SK-N-SH treated with all-trans-retinoic acid at 6 μM for 48 hours (cell line): ENCODE measurements at regions not wholly inside any gene's neighbourhood (a gene's known extent, or its start where the extent isn't known, plus 50 kb on each side); places are given as distances from the start of the nearest gene placed in this dataset.
"Not testable (repeated sequence)": the region's sequence is repeated elsewhere in the genome, so short reads cannot be mapped to it uniquely, and the experiment has no call there.

Source experiments
- ATAC-seq: fragments of 200-7000 bp; cut with Tn5 transposase; 3 replicates; pipeline ENCODE4 v1.9.1; 2020; ENCODE audit warnings: mild to moderate bottlenecking, moderate library complexity
- ARNTL ChIP-seq: fragments of 450-650 bp; formaldehyde crosslinking; IDR thresholded peaks from 2 replicates; pipeline ENCODE4 v1.5.0; 2020; ENCODE audit warnings: low read depth, mild to moderate bottlenecking, moderate library complexity, borderline replicate concordance
- CSDC2 ChIP-seq: fragments of 250-450 bp; sonication (Bioruptor Pico); IDR thresholded peaks from 2 replicates; pipeline ENCODE4 v1.5.0; 2020; ENCODE audit warnings: mild to moderate bottlenecking, moderate library complexity
- ESRRG ChIP-seq: fragments of 250-450 bp; sonication (Bioruptor Pico); IDR thresholded peaks from 2 replicates; pipeline ENCODE4 v1.6.1; 2021; ENCODE audit warnings: mild to moderate bottlenecking
- GLIS3 ChIP-seq: fragments of 250-450 bp; sonication (Bioruptor Pico); IDR thresholded peaks from 2 replicates; pipeline ENCODE4 v1.5.0; 2020; ENCODE audit warnings: mild to moderate bottlenecking, moderate library complexity
- ISL1 ChIP-seq: fragments of 250-450 bp; sonication (Bioruptor Pico); IDR thresholded peaks from 2 replicates; pipeline ENCODE4 v2.1.2; 2022; ENCODE audit warnings: mild to moderate bottlenecking, moderate library complexity
- OSR1 ChIP-seq: fragments of 250-450 bp; sonication (Bioruptor Pico); IDR thresholded peaks from 2 replicates; pipeline ENCODE4 v1.8.0; 2022; ENCODE audit warnings: moderate library complexity, mild to moderate bottlenecking, inconsistent platforms
- POU6F1 ChIP-seq: fragments of 250-450 bp; sonication (Bioruptor Pico); IDR thresholded peaks from 2 replicates; pipeline ENCODE4 v1.8.0; 2021; ENCODE audit warnings: low read depth, mild to moderate bottlenecking, moderate library complexity, borderline replicate concordance
- PPARA ChIP-seq: fragments of 250-450 bp; sonication (Bioruptor Pico); IDR thresholded peaks from 2 replicates; pipeline ENCODE4 v1.5.0; 2020; ENCODE audit warnings: mild to moderate bottlenecking, borderline replicate concordance
- SNAI2 ChIP-seq: fragments of 250-450 bp; sonication (Bioruptor Pico); IDR thresholded peaks from 2 replicates; pipeline ENCODE4 v1.5.0; 2020; ENCODE audit warnings: mild to moderate bottlenecking, moderate library complexity
- TCF4 ChIP-seq: fragments of 250-450 bp; sonication (Bioruptor Pico); IDR thresholded peaks from 2 replicates; pipeline ENCODE4 v1.8.0; 2021; ENCODE audit warnings: mild to moderate bottlenecking, moderate library complexity, borderline replicate concordance
- TSHZ2 ChIP-seq: fragments of 250-450 bp; sonication (Bioruptor Pico); IDR thresholded peaks from 2 replicates; pipeline ENCODE4 v1.5.0; 2020; ENCODE audit warnings: mild to moderate bottlenecking, moderate library complexity
- ZC3H10 ChIP-seq: fragments of 250-450 bp; sonication (Bioruptor Pico); IDR thresholded peaks from 2 replicates; pipeline ENCODE4 v1.5.1; 2021; ENCODE audit warnings: mild to moderate bottlenecking, moderate library complexity
- ZFP3 ChIP-seq: fragments of 250-450 bp; sonication (Bioruptor Pico); IDR thresholded peaks from 2 replicates; pipeline ENCODE4 v1.5.0; 2020; ENCODE audit warnings: mild to moderate bottlenecking, moderate library complexity
- ZFP30 ChIP-seq: fragments of 450-650 bp; formaldehyde crosslinking; IDR thresholded peaks from 2 replicates; pipeline ENCODE4 v1.5.0; 2022; ENCODE audit warnings: mild to moderate bottlenecking, moderate library complexity
- ZNF565 ChIP-seq: fragments of 450-650 bp; formaldehyde crosslinking; conservative IDR thresholded peaks from 2 replicates; pipeline ENCODE4 v1.5.0; 2020; ENCODE audit warnings: low read depth, mild to moderate bottlenecking, moderate library complexity
- ZNF70 ChIP-seq: fragments of 450-650 bp; formaldehyde crosslinking; IDR thresholded peaks from 2 replicates; pipeline ENCODE4 v1.5.0; 2020; ENCODE audit warnings: mild to moderate bottlenecking, moderate library complexity
- ZNF8 ChIP-seq: fragments of 450-650 bp; formaldehyde crosslinking; IDR thresholded peaks from 2 replicates; pipeline ENCODE4 v1.5.0; 2020; ENCODE audit warnings: mild to moderate bottlenecking, moderate library complexity
- TF ChIP-seq, protein P1 (sequence below): fragments of 250-450 bp; sonication (Bioruptor Pico); IDR thresholded peaks from 2 replicates; pipeline ENCODE4 v1.5.1; 2021; ENCODE audit warnings: mild to moderate bottlenecking, moderate library complexity
- TF ChIP-seq, protein P2 (sequence below): fragments of 250-450 bp; sonication (Bioruptor Pico); IDR thresholded peaks from 2 replicates; pipeline ENCODE4 v1.5.1; 2020; ENCODE audit warnings: low read depth, mild to moderate bottlenecking, moderate library complexity

GRCh38 chr5:116953251-116953930 lies 378.8 kb upstream of the SEMA6A start:
- ATAC-seq, result no peak
- TF ChIP-seq ZNF8 (CRISPR knock-in tag) (no peak), ZFP3 (CRISPR knock-in tag) (no peak), OSR1 (CRISPR knock-in tag) (no peak), ZNF565 (CRISPR knock-in tag) (no peak)

DNA sequence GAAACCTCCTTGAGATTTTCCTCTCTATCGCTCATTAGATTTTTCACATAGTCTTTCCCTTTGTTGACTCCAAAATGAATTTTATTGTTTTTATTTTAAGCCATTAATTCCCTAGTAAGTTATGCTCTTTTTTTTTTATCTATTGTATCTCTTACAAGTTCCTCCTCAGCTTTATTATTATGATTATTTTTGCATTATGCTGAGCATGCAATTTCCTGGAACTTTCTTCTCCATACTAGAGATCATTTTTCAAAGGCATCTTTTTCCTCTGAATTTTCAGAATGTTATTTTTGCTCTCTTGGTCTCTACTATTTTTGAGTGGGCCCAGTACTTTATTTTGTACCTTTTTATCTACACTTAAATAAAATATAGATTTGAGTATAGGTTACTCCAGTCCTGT lies 376.6 kb upstream of the SEMA6A start:
- no peak for ATAC-seq
- no peak for TF ChIP-seq ZC3H10
- TF ChIP-seq ISL1 (CRISPR knock-in tag), result no peak
- no peak for TF ChIP-seq PPARA (CRISPR knock-in tag)
- TF ChIP-seq, all 23 proteins: peak for 0

DNA sequence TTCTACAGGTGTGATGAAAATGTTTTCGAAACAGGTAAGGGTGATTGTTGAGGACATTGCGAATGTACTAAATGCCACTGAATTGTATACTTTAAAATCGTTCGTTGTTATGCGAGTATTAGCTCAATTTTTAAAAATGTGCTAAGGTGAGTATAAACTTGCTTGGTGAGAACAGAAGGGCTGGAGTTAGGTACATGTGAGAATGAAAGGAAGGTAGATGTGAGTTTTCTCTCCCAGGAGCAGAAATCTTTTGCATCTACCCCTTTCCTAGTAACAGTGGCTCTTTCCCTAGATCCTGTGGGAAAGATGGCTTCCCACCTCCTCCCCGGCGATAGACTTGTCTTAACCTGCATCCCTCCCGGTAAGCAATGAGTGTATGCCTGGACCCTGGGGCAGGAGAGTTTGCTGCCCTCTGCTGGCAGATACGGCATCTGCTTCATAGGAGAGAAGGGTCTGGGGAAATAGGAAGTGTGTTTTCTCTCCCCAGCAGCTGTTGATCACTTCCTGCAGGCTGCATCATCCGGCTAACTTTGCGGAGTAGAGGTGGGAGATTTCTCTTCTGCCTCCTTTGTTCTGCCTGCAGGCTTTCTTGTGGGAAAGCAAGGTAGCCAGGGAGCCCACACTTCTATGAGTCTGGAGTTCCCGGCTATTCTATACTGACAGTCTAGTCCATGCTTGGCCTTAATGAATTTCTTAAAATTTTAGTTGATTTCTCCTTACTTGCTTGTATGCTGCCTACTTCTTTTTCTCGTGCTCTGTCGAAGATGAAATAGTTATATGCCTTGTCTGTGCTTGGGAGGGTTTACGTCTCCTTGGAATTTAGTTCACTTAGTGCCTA lies 373.3 kb upstream of the SEMA6A start:
- ATAC-seq, result no peak
- TF ChIP-seq ZFP3 (CRISPR knock-in tag), result no peak

GRCh38 chr5:116945613-116946382 lies 371.2 kb upstream of the SEMA6A start:
- not testable (repeated sequence) for ATAC-seq

DNA sequence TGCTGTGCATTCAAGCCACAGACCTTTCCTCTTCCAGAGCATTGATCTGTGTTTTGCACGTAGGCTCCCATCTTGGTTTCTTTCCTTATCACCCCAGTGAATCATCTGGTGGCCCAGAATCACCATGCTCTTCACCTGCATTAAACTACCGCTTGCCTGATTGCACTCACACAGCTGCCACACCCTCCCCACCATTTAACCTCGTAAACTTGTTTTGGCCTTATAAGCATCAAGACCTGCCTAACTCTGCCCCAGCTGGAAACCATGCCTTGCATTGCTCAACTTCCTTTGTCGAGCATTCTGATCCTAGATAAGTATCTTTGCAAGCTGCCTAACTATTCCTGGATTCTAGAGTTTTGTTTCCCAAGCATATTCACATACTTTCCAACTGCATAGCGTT lies 369.6 kb upstream of the SEMA6A start:
- ATAC-seq, result no peak

GRCh38 chr5:116942622-116943021 lies 368.0 kb upstream of the SEMA6A start:
- no peak for TF ChIP-seq TCF4 (CRISPR knock-in tag)
- no peak for TF ChIP-seq ARNTL (CRISPR knock-in tag)
- TF ChIP-seq, protein P1, sequence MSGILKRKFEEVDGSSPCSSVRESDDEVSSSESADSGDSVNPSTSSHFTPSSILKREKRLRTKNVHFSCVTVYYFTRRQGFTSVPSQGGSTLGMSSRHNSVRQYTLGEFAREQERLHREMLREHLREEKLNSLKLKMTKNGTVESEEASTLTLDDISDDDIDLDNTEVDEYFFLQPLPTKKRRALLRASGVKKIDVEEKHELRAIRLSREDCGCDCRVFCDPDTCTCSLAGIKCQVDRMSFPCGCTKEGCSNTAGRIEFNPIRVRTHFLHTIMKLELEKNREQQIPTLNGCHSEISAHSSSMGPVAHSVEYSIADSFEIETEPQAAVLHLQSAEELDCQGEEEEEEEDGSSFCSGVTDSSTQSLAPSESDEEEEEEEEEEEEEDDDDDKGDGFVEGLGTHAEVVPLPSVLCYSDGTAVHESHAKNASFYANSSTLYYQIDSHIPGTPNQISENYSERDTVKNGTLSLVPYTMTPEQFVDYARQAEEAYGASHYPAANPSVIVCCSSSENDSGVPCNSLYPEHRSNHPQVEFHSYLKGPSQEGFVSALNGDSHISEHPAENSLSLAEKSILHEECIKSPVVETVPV (CRISPR knock-in tag), result no peak
- no peak for TF ChIP-seq ZNF565 (CRISPR knock-in tag)
- no peak for TF ChIP-seq CSDC2
- TF ChIP-seq GLIS3, result no peak
- no peak for TF ChIP-seq SNAI2 (CRISPR knock-in tag)
- no peak for TF ChIP-seq ESRRG (CRISPR knock-in tag)
- TF ChIP-seq, protein P2, sequence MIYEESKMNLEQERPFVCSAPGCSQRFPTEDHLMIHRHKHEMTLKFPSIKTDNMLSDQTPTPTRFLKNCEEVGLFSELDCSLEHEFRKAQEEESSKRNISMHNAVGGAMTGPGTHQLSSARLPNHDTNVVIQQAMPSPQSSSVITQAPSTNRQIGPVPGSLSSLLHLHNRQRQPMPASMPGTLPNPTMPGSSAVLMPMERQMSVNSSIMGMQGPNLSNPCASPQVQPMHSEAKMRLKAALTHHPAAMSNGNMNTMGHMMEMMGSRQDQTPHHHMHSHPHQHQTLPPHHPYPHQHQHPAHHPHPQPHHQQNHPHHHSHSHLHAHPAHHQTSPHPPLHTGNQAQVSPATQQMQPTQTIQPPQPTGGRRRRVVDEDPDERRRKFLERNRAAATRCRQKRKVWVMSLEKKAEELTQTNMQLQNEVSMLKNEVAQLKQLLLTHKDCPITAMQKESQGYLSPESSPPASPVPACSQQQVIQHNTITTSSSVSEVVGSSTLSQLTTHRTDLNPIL (CRISPR knock-in tag), result no peak
- no peak for TF ChIP-seq ZNF70 (CRISPR knock-in tag)
- TF ChIP-seq ZC3H10, result no peak
- TF ChIP-seq, all 23 proteins: peak for 0
- ATAC-seq, result no peak

More for the DNA sequence above, 369.6 kb upstream of the SEMA6A start:
- TF ChIP-seq ARNTL (CRISPR knock-in tag) (no peak), ISL1 (CRISPR knock-in tag) (peak; percentile 29; the same call in 1 of the 2 replicates)

- ATAC-seq, result no peak
- TF ChIP-seq ZC3H10 (no peak), SNAI2 (CRISPR knock-in tag) (no peak), ZFP30 (CRISPR knock-in tag) (no peak), ZNF565 (CRISPR knock-in tag) (no peak), ISL1 (CRISPR knock-in tag) (no peak), OSR1 (CRISPR knock-in tag) (no peak), ESRRG (CRISPR knock-in tag) (no peak), TSHZ2 (CRISPR knock-in tag) (no peak), POU6F1 (CRISPR knock-in tag) (no peak), ZNF70 (CRISPR knock-in tag) (no peak), GLIS3 (no peak)
- TF ChIP-seq, protein P1 (CRISPR knock-in tag), result no peak
These were observed 365.0 kb upstream of the SEMA6A start for GRCh38 chr5:116939641-116940040.
